ENCODE measurements at regions not wholly inside any gene's neighbourhood (a gene's known extent, or its start where the extent isn't known, plus 50 kb on each side); places are given as distances from the start of the nearest gene placed in this dataset.

GRCh38 chr3:59547874-59548273 lies 498.0 kb upstream of the CFAP20DC start:
- no peak for DNase-seq (ENCODE audit: low spot score)
- Histone ChIP-seq H2BK15ac (ENCODE audit: low read length) (no peak overlapping the region), H3K9me3 (replicated peaks in 1 of 2; ENCODE audit: control insufficient read depth in 2 of 2, insufficient read depth in 1 of 2, low read depth in 1 of 2, low read length in 2 of 2) (no peaks in the 10 kb centered on the region), H4K91ac (ENCODE audit: low read depth, low read length, poor library complexity) (no peak overlapping the region), H3K4me1 (ENCODE audit: control insufficient read depth in 2 of 2, insufficient read depth in 1 of 2, low read depth in 1 of 2, low read length in 2 of 2) (peaks cover 0 to 4% of the 10 kb centered on the region in 2 donors), H2BK5ac (ENCODE audit: low read length) (no peak overlapping the region), H3K4ac (ENCODE audit: low read length) (no peak overlapping the region), H3K4me2 (ENCODE audit: insufficient read depth, low read length, poor library complexity, severe bottlenecking) (no peak overlapping the region), H4K8ac (ENCODE audit: low read depth, low read length) (no peak overlapping the region), H3K23ac (ENCODE audit: low read depth, low read length, poor library complexity) (no peak overlapping the region), H3K18ac (ENCODE audit: low read length) (no peak overlapping the region), H3K14ac (ENCODE audit: low read length) (no peak overlapping the region), H3K36me3 (replicated peaks in 1 of 2; ENCODE audit: control insufficient read depth in 2 of 2, insufficient read depth in 2 of 2, low read length in 2 of 2) (no peaks in the 10 kb centered on the region), H3K27ac (replicated peaks; ENCODE audit: low read length) (no peak overlapping the region), H3K79me1 (ENCODE audit: low read depth, low read length) (no peaks in the 10 kb centered on the region), H2BK12ac (ENCODE audit: low read length) (no peak overlapping the region), H3K9ac (ENCODE audit: low read depth, low read length, poor library complexity) (no peak overlapping the region), H2BK120ac (ENCODE audit: low read depth, low read length) (no peak overlapping the region), H3K4me3 (ENCODE audit: low read length in 2 of 2) (no peak overlapping the region), H3K27me3 (ENCODE audit: control insufficient read depth in 3 of 3, insufficient read depth in 3 of 3, low read depth in 1 of 3, low read length in 3 of 3) (no peaks in the 10 kb centered on the region), H2AFZ (ENCODE audit: low read length) (no peak overlapping the region), H2AK5ac (ENCODE audit: low read depth, low read length) (no peak overlapping the region)
- WGBS, 2 donors (ENCODE audit: extremely low coverage in 2 of 2, insufficient read length in 2 of 2, insufficient replicate concordance in 1 of 2): no CpG with 5 or more reads among the region's 3 CpGs

- Histone ChIP-seq H3K4ac (ENCODE audit: low read length) (no peak overlapping the region), H2BK5ac (ENCODE audit: low read length) (no peak overlapping the region), H3K14ac (ENCODE audit: low read length) (no peak overlapping the region), H3K23ac (ENCODE audit: low read depth, low read length, poor library complexity) (no peak overlapping the region), H2BK15ac (ENCODE audit: low read length) (no peak overlapping the region), H3K79me1 (ENCODE audit: low read depth, low read length) (no peaks in the 10 kb centered on the region), H2BK12ac (ENCODE audit: low read length) (no peak overlapping the region), H3K9ac (ENCODE audit: low read depth, low read length, poor library complexity) (no peak overlapping the region), H3K4me3 (ENCODE audit: low read length in 2 of 2) (no peak overlapping the region), H2BK120ac (ENCODE audit: low read depth, low read length) (no peak overlapping the region), H3K36me3 (replicated peaks in 1 of 2; ENCODE audit: control insufficient read depth in 2 of 2, insufficient read depth in 2 of 2, low read length in 2 of 2) (no peaks in the 10 kb centered on the region), H2AFZ (ENCODE audit: low read length) (no peak overlapping the region), H3K9me3 (replicated peaks in 1 of 2; ENCODE audit: control insufficient read depth in 2 of 2, insufficient read depth in 1 of 2, low read depth in 1 of 2, low read length in 2 of 2) (no peaks in the 10 kb centered on the region), H3K4me2 (ENCODE audit: insufficient read depth, low read length, poor library complexity, severe bottlenecking) (no peak overlapping the region), H2AK5ac (ENCODE audit: low read depth, low read length) (no peak overlapping the region), H4K8ac (ENCODE audit: low read depth, low read length) (no peak overlapping the region), H3K18ac (ENCODE audit: low read length) (no peak overlapping the region), H4K91ac (ENCODE audit: low read depth, low read length, poor library complexity) (no peak overlapping the region), H3K27me3 (ENCODE audit: control insufficient read depth in 3 of 3, insufficient read depth in 3 of 3, low read depth in 1 of 3, low read length in 3 of 3) (no peaks in the 10 kb centered on the region), H3K4me1 (ENCODE audit: control insufficient read depth in 2 of 2, insufficient read depth in 1 of 2, low read depth in 1 of 2, low read length in 2 of 2) (peaks cover 0 to 4% of the 10 kb centered on the region in 2 donors), H3K27ac (replicated peaks; ENCODE audit: low read length) (no peak overlapping the region)
- WGBS, 2 donors (ENCODE audit: extremely low coverage in 2 of 2, insufficient read length in 2 of 2, insufficient replicate concordance in 1 of 2): no CpG with 5 or more reads among the region's 1 CpG
- DNase-seq (ENCODE audit: low spot score): no peak
Observed at GRCh38 chr3:59546522-59546921, 496.7 kb upstream of the CFAP20DC start.

GRCh38 chr3:59545374-59545773 lies 495.5 kb upstream of the CFAP20DC start:
- Histone ChIP-seq H3K36me3 (replicated peaks in 1 of 2; ENCODE audit: control insufficient read depth in 2 of 2, insufficient read depth in 2 of 2, low read length in 2 of 2) (no peaks in the 10 kb centered on the region), H2BK5ac (ENCODE audit: low read length) (no peak overlapping the region), H3K9ac (ENCODE audit: low read depth, low read length, poor library complexity) (no peak overlapping the region), H3K23ac (ENCODE audit: low read depth, low read length, poor library complexity) (no peak overlapping the region), H3K4me3 (ENCODE audit: low read length in 2 of 2) (no peak overlapping the region), H3K4me1 (ENCODE audit: control insufficient read depth in 2 of 2, insufficient read depth in 1 of 2, low read depth in 1 of 2, low read length in 2 of 2) (peaks cover 4 to 9% of the 10 kb centered on the region in 2 donors), H2BK120ac (ENCODE audit: low read depth, low read length) (no peak overlapping the region), H3K4ac (ENCODE audit: low read length) (no peak overlapping the region), H2BK15ac (ENCODE audit: low read length) (no peak overlapping the region), H4K91ac (ENCODE audit: low read depth, low read length, poor library complexity) (no peak overlapping the region), H3K27me3 (ENCODE audit: control insufficient read depth in 3 of 3, insufficient read depth in 3 of 3, low read depth in 1 of 3, low read length in 3 of 3) (no peaks in the 10 kb centered on the region), H3K79me1 (ENCODE audit: low read depth, low read length) (no peaks in the 10 kb centered on the region), H3K14ac (ENCODE audit: low read length) (no peak overlapping the region), H2AK5ac (ENCODE audit: low read depth, low read length) (no peak overlapping the region), H2BK12ac (ENCODE audit: low read length) (no peak overlapping the region), H3K27ac (replicated peaks; ENCODE audit: low read length) (no peak overlapping the region), H3K4me2 (ENCODE audit: insufficient read depth, low read length, poor library complexity, severe bottlenecking) (no peak overlapping the region), H4K8ac (ENCODE audit: low read depth, low read length) (no peak overlapping the region), H3K18ac (ENCODE audit: low read length) (no peak overlapping the region), H2AFZ (ENCODE audit: low read length) (no peak overlapping the region), H3K9me3 (replicated peaks in 1 of 2; ENCODE audit: control insufficient read depth in 2 of 2, insufficient read depth in 1 of 2, low read depth in 1 of 2, low read length in 2 of 2) (no peaks in the 10 kb centered on the region)
- WGBS, 2 donors (ENCODE audit: extremely low coverage in 2 of 2, insufficient read length in 2 of 2, insufficient replicate concordance in 1 of 2): no CpG with 5 or more reads among the region's 1 CpG
- DNase-seq (ENCODE audit: low spot score): no peak

GRCh38 chr3:59542276-59542675 lies 492.5 kb upstream of the CFAP20DC start:
- Histone ChIP-seq H3K36me3 (replicated peaks in 1 of 2; ENCODE audit: control insufficient read depth in 2 of 2, insufficient read depth in 2 of 2, low read length in 2 of 2) (no peaks in the 10 kb centered on the region), H3K27ac (replicated peaks; ENCODE audit: low read length) (no peak overlapping the region), H2AFZ (ENCODE audit: low read length) (no peak overlapping the region)

More at GRCh38 chr3:59542276-59542675, 492.5 kb upstream of the CFAP20DC start:
- Histone ChIP-seq H4K8ac (ENCODE audit: low read depth, low read length) (no peak overlapping the region), H2AK5ac (ENCODE audit: low read depth, low read length) (no peak overlapping the region), H2BK15ac (ENCODE audit: low read length) (no peak overlapping the region), H3K9ac (ENCODE audit: low read depth, low read length, poor library complexity) (no peak overlapping the region), H2BK120ac (ENCODE audit: low read depth, low read length) (no peak overlapping the region), H3K14ac (ENCODE audit: low read length) (no peak overlapping the region), H3K4ac (ENCODE audit: low read length) (no peak overlapping the region), H3K4me2 (ENCODE audit: insufficient read depth, low read length, poor library complexity, severe bottlenecking) (no peak overlapping the region), H3K4me1 (ENCODE audit: control insufficient read depth in 2 of 2, insufficient read depth in 1 of 2, low read depth in 1 of 2, low read length in 2 of 2) (peaks cover 4 to 21% of the 10 kb centered on the region in 2 donors), H3K23ac (ENCODE audit: low read depth, low read length, poor library complexity) (no peak overlapping the region), H3K79me1 (ENCODE audit: low read depth, low read length) (no peaks in the 10 kb centered on the region), H4K91ac (ENCODE audit: low read depth, low read length, poor library complexity) (no peak overlapping the region), H3K27me3 (ENCODE audit: control insufficient read depth in 3 of 3, insufficient read depth in 3 of 3, low read depth in 1 of 3, low read length in 3 of 3) (no peaks in the 10 kb centered on the region), H3K9me3 (replicated peaks in 1 of 2; ENCODE audit: control insufficient read depth in 2 of 2, insufficient read depth in 1 of 2, low read depth in 1 of 2, low read length in 2 of 2) (no peaks in the 10 kb centered on the region), H3K18ac (ENCODE audit: low read length) (no peak overlapping the region), H2BK12ac (ENCODE audit: low read length) (no peak overlapping the region), H2BK5ac (ENCODE audit: low read length) (no peak overlapping the region), H3K4me3 (ENCODE audit: low read length in 2 of 2) (no peak overlapping the region)
- DNase-seq (ENCODE audit: low spot score): no peak
- no CpG with 5 or more reads among the region's 3 CpGs for WGBS, 2 donors (ENCODE audit: extremely low coverage in 2 of 2, insufficient read length in 2 of 2, insufficient replicate concordance in 1 of 2)

Measured in neuronal stem cell (in vitro differentiated cells).